ENCODE measurements at regions not wholly inside any gene's neighbourhood (a gene's known extent, or its start where the extent isn't known, plus 50 kb on each side); places are given as distances from the start of the nearest gene placed in this dataset.
"Not testable (repeated sequence)": the region's sequence is repeated elsewhere in the genome, so short reads cannot be mapped to it uniquely, and the experiment has no call there.

- Mint-ChIP-seq H3K4me1 (no peaks in the 10 kb centered on the region), H3K27ac (no peak overlapping the region), H3K36me3 (no peaks in the 10 kb centered on the region), H3K9me3 (no peaks in the 10 kb centered on the region), H3K27me3 (no peaks in the 10 kb centered on the region), H3K4me3 (no peak overlapping the region)
These were observed 1153.4 kb upstream of the POT1 start for GRCh38 chr7:126083014-126083413.

GRCh38 chr7:126079581-126079980 lies 1150.0 kb upstream of the POT1 start:
- H3K27me3 Mint-ChIP-seq: no peaks in the 10 kb centered on the region
- H3K4me1 Mint-ChIP-seq: no peaks in the 10 kb centered on the region
- H3K36me3 Mint-ChIP-seq: no peaks in the 10 kb centered on the region
- H3K4me3 Mint-ChIP-seq: no peak overlapping the region
- H3K9me3 Mint-ChIP-seq: no peaks in the 10 kb centered on the region
- H3K27ac Mint-ChIP-seq: no peak overlapping the region

GRCh38 chr7:126079151-126079550 lies 1149.5 kb upstream of the POT1 start:
- no peaks in the 10 kb centered on the region for H3K27me3 Mint-ChIP-seq
- no peak overlapping the region for H3K27ac Mint-ChIP-seq
- no peaks in the 10 kb centered on the region for H3K36me3 Mint-ChIP-seq
- H3K9me3 Mint-ChIP-seq: peaks cover 4% of the 10 kb centered on the region
- H3K4me1 Mint-ChIP-seq: no peaks in the 10 kb centered on the region
- no peak overlapping the region for H3K4me3 Mint-ChIP-seq

- no peak overlapping the region for H3K27ac Mint-ChIP-seq
- H3K27me3 Mint-ChIP-seq: no peaks in the 10 kb centered on the region
- H3K4me1 Mint-ChIP-seq: no peaks in the 10 kb centered on the region
- no peak overlapping the region for H3K4me3 Mint-ChIP-seq
- peaks cover 20% of the 10 kb centered on the region for H3K9me3 Mint-ChIP-seq
- no peaks in the 10 kb centered on the region for H3K36me3 Mint-ChIP-seq
These were observed 1136.1 kb upstream of the POT1 start for GRCh38 chr7:126065766-126066165.

GRCh38 chr7:126057979-126058378 lies 1128.4 kb upstream of the POT1 start:
- H3K27me3 Mint-ChIP-seq: no peaks in the 10 kb centered on the region
- H3K9me3 Mint-ChIP-seq: peaks cover 14% of the 10 kb centered on the region

GRCh38 chr7:126056613-126057012 lies 1127.0 kb upstream of the POT1 start:
- not testable (repeated sequence) for H3K36me3 Mint-ChIP-seq, H3K9me3 Mint-ChIP-seq, H3K4me3 Mint-ChIP-seq, H3K27me3 Mint-ChIP-seq, H3K4me1 Mint-ChIP-seq, H3K27ac Mint-ChIP-seq

More at GRCh38 chr7:126057979-126058378, 1128.4 kb upstream of the POT1 start:
- H3K36me3 Mint-ChIP-seq: no peaks in the 10 kb centered on the region
- H3K27ac Mint-ChIP-seq: no peak overlapping the region
- no peak overlapping the region for H3K4me3 Mint-ChIP-seq
- no peaks in the 10 kb centered on the region for H3K4me1 Mint-ChIP-seq

GRCh38 chr7:126052229-126052628 lies 1122.6 kb upstream of the POT1 start:
- no peaks in the 10 kb centered on the region for H3K27me3 Mint-ChIP-seq
- H3K4me1 Mint-ChIP-seq: no peaks in the 10 kb centered on the region
- no peak overlapping the region for H3K27ac Mint-ChIP-seq
- no peaks in the 10 kb centered on the region for H3K36me3 Mint-ChIP-seq
- peaks cover 5% of the 10 kb centered on the region for H3K9me3 Mint-ChIP-seq
- H3K4me3 Mint-ChIP-seq: no peak overlapping the region

- Mint-ChIP-seq H3K9me3 (no peaks in the 10 kb centered on the region), H3K36me3 (no peaks in the 10 kb centered on the region), H3K4me1 (no peaks in the 10 kb centered on the region), H3K27ac (no peak overlapping the region), H3K27me3 (no peaks in the 10 kb centered on the region), H3K4me3 (no peak overlapping the region)
These were observed 1115.0 kb upstream of the POT1 start for GRCh38 chr7:126044662-126045061.

GRCh38 chr7:126041472-126041871 lies 1111.8 kb upstream of the POT1 start:
- no peak overlapping the region for H3K4me3 Mint-ChIP-seq
- H3K36me3 Mint-ChIP-seq: no peaks in the 10 kb centered on the region
- no peaks in the 10 kb centered on the region for H3K27me3 Mint-ChIP-seq
- no peaks in the 10 kb centered on the region for H3K4me1 Mint-ChIP-seq
- H3K27ac Mint-ChIP-seq: no peak overlapping the region
- H3K9me3 Mint-ChIP-seq: no peaks in the 10 kb centered on the region

GRCh38 chr7:126040114-126041045 lies 1110.8 kb upstream of the POT1 start:
- no peaks in the 10 kb centered on the region for H3K4me1 Mint-ChIP-seq
- no peaks in the 10 kb centered on the region for H3K36me3 Mint-ChIP-seq
- H3K4me3 Mint-ChIP-seq: no peak overlapping the region
- H3K27me3 Mint-ChIP-seq: no peaks in the 10 kb centered on the region
- H3K9me3 Mint-ChIP-seq: no peaks in the 10 kb centered on the region
- H3K27ac Mint-ChIP-seq: no peak overlapping the region

- no peaks in the 10 kb centered on the region for H3K36me3 Mint-ChIP-seq
- H3K4me1 Mint-ChIP-seq: no peaks in the 10 kb centered on the region
- H3K27me3 Mint-ChIP-seq: no peaks in the 10 kb centered on the region
- no peak overlapping the region for H3K27ac Mint-ChIP-seq
- no peak overlapping the region for H3K4me3 Mint-ChIP-seq
- no peaks in the 10 kb centered on the region for H3K9me3 Mint-ChIP-seq
These were observed 1096.9 kb upstream of the POT1 start for GRCh38 chr7:126026421-126027088.

GRCh38 chr7:126022452-126022851 lies 1092.8 kb upstream of the POT1 start:
- H3K4me3 Mint-ChIP-seq: no peak overlapping the region

GRCh38 chr7:126016722-126017121 lies 1087.1 kb upstream of the POT1 start:
- H3K9me3 Mint-ChIP-seq: no peaks in the 10 kb centered on the region
- no peaks in the 10 kb centered on the region for H3K27me3 Mint-ChIP-seq
- no peaks in the 10 kb centered on the region for H3K4me1 Mint-ChIP-seq
- H3K27ac Mint-ChIP-seq: no peak overlapping the region
- H3K36me3 Mint-ChIP-seq: no peaks in the 10 kb centered on the region
- no peak overlapping the region for H3K4me3 Mint-ChIP-seq

More at GRCh38 chr7:126022452-126022851, 1092.8 kb upstream of the POT1 start:
- no peaks in the 10 kb centered on the region for H3K4me1 Mint-ChIP-seq
- H3K27me3 Mint-ChIP-seq: no peaks in the 10 kb centered on the region
- no peak overlapping the region for H3K27ac Mint-ChIP-seq
- no peaks in the 10 kb centered on the region for H3K36me3 Mint-ChIP-seq
- H3K9me3 Mint-ChIP-seq: no peaks in the 10 kb centered on the region

- no peaks in the 10 kb centered on the region for H3K4me1 Mint-ChIP-seq
These were observed 1075.4 kb upstream of the POT1 start for GRCh38 chr7:126005064-126005463.

GRCh38 chr7:126001349-126001748 lies 1071.7 kb upstream of the POT1 start:
- Mint-ChIP-seq H3K36me3 (no peaks in the 10 kb centered on the region), H3K4me3 (no peak overlapping the region), H3K27ac (no peak overlapping the region)

More at GRCh38 chr7:126005064-126005463, 1075.4 kb upstream of the POT1 start:
- Mint-ChIP-seq H3K36me3 (no peaks in the 10 kb centered on the region), H3K27me3 (no peaks in the 10 kb centered on the region), H3K9me3 (peaks cover 4% of the 10 kb centered on the region), H3K27ac (no peak overlapping the region), H3K4me3 (no peak overlapping the region)

GRCh38 chr7:125984795-125985194 lies 1055.2 kb upstream of the POT1 start:
- H3K4me3 Mint-ChIP-seq: no peak overlapping the region
- peaks cover 25% of the 10 kb centered on the region for H3K9me3 Mint-ChIP-seq
- H3K27me3 Mint-ChIP-seq: no peaks in the 10 kb centered on the region
- no peaks in the 10 kb centered on the region for H3K4me1 Mint-ChIP-seq
- no peaks in the 10 kb centered on the region for H3K36me3 Mint-ChIP-seq
- no peak overlapping the region for H3K27ac Mint-ChIP-seq

More at GRCh38 chr7:126001349-126001748, 1071.7 kb upstream of the POT1 start:
- no peaks in the 10 kb centered on the region for H3K4me1 Mint-ChIP-seq
- peaks cover 6% of the 10 kb centered on the region for H3K9me3 Mint-ChIP-seq
- H3K27me3 Mint-ChIP-seq: no peaks in the 10 kb centered on the region
